GM12865 (cell line): ENCODE measurements at regions not wholly inside any gene's neighbourhood (a gene's known extent, or its start where the extent isn't known, plus 50 kb on each side); places are given as distances from the start of the nearest gene placed in this dataset.

Experiments used
- DNase-seq: peaks from one replicate; pipeline ENCODE4 v3.0.0; 2010; ENCODE audit warnings: low read depth
- H3K4me3 ChIP-seq: 2 replicates; pipeline ENCODE4 v1.5.1; 2011; ENCODE audit warnings: mild to moderate bottlenecking, low read depth, low read length, control low read depth
- CTCF ChIP-seq: IDR thresholded peaks from 2 replicates; pipeline ENCODE4 v1.5.1; 2011; ENCODE audit warnings: low read length, control low read depth, low read depth, inconsistent platforms; ENCODE audit not compliant: insufficient read depth; ENCODE audit errors: missing control alignments

- DNase-seq: no peak
- H3K4me3 ChIP-seq: no peak overlapping the region
- TF ChIP-seq CTCF: no peak
Observed at GRCh38 chr20:52824494-52825216, 147.5 kb upstream of the TSHZ2 start.

- H3K4me3 ChIP-seq: no peak overlapping the region
- no peak for DNase-seq
- no peak for TF ChIP-seq CTCF
Observed at GRCh38 chr20:52823303-52823702, 148.9 kb upstream of the TSHZ2 start.

- no peak for DNase-seq
- H3K4me3 ChIP-seq: no peak overlapping the region
- no peak for TF ChIP-seq CTCF
Observed at GRCh38 chr20:52820641-52821292, 151.4 kb upstream of the TSHZ2 start.

DNA sequence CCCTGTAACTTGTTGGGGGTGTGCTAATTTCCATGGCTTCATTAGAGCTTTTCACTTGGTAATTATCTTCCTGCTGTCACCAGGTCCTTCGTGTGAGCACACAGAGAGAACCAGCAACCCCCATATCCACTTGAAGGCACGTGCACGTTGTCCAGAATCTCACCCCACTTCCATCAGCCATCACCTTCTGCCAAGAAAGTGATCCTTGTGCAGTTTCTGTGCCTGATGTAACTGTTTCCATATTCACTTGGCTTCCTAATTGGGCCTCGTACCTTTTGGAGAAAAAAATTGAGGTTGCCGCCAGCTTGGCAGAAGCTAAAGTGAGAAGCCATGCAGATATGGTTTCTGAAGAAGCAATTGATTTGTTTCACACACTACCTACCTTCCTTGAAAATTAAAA is 153.7 kb upstream of the TSHZ2 start:
- TF ChIP-seq CTCF: no peak
- no peak overlapping the region for H3K4me3 ChIP-seq
- no peak for DNase-seq

- H3K4me3 ChIP-seq: no peak overlapping the region
- TF ChIP-seq CTCF: no peak
- no peak for DNase-seq
Observed at GRCh38 chr20:52817981-52818380, 154.2 kb upstream of the TSHZ2 start.

- no peak for DNase-seq
- no peak for TF ChIP-seq CTCF
- no peak overlapping the region for H3K4me3 ChIP-seq
Observed at GRCh38 chr20:52817511-52817910, 154.6 kb upstream of the TSHZ2 start.
